HS-5 (cell line): ENCODE measurements at regions not wholly inside any gene's neighbourhood (a gene's known extent, or its start where the extent isn't known, plus 50 kb on each side); places are given as distances from the start of the nearest gene placed in this dataset.

Experiments
- DNase-seq: peaks from one replicate; pipeline ENCODE4 v3.0.0-alpha.2; 2012; ENCODE audit warnings: low read depth

DNA sequence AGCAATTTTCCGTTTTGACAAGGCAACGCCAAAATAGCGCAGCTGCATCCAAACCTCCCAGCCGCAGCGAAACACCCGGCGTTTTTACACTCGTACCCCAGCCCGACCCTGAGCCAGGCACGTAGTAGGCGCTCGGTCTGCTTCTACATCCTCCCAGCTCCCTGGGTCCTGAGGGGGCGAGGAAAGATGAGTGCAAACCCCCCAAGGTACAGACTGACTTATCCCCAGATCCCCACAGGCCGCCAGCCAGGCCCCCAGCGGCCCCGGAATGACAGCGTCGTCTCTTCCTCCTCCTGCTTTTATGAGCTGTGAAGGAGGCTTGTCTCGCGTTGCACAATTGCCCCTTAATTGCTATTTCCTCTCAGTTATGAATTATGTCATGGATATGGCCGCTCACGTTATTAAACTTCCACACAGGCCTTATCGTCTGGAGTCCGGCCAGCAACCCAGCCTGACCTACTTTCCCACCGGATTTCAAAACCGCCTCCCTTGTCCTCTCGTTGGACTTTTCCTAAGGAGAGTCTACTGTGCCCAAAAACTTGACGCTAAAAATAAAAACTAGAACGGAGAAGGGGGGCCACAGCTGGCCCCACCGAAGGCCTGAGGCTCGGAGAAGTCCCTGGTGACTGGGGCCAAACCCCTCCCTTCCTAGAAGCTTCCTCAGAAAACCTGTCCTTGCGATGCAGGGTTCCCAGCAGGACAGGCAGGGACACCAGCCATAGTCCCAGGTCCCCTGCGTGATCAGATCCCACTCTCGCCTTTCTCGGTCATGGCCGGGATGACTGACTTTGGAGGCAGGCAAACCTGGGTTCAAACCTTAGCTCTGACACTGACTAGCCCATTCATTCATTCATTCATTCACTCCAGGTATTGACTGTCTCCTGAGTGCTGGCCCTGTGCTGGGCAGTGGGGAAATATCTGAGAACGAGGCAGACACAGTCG is 130.9 kb upstream of the PTPN1 start:
- peak; percentile 96 for DNase-seq

DNA sequence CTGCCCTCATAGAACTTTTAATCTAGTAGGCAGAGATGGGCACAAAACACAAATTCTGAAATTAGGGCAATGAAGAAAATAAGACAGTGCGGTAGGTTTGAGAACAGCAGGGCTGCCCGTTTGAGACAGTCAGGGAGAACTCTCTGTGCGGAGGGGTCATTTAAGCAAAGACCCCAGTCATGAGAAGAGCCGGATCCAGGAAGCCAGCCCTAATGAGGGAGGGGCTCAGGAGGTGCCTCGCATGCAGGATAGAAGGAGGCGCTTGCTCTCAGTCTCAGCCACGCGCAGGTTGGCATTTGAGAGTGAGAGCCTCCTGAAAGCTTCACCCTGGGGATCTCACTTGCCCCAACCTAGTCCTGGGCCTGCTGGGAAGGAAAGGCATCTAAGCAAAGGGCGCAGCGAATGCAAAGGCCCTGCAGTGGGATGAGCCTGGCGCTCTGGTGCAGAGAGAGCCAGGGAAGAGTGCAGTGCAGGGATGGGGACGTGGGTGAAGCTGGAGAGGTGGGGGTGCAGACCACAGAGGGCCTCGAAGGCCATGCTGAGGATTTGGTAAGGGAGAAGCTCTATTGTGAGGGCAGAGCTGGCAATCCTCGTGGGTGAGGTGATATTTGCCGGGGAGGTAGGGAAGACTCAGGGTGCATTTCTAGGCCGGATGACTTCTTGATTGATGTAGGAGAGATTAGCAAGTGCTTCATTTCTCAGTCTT is 130.0 kb upstream of the PTPN1 start:
- DNase-seq = no peak

DNA sequence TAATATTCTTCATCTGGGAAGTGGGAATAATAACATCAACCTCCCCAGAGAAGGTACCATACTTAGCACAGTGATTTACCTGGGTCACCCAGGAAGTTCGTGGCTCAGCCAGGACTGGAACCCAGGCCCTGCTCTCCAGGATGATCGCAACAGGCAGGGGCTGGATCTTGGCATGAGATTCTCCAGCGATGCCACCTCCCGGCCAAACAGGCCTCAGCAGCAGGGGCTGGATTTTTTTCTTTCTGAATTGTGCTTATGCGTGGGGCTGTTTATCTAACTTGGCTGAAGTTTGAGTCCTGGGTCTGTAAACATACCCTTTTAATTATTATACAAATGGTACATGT is 129.5 kb upstream of the PTPN1 start:
- DNase-seq = no peak

DNA sequence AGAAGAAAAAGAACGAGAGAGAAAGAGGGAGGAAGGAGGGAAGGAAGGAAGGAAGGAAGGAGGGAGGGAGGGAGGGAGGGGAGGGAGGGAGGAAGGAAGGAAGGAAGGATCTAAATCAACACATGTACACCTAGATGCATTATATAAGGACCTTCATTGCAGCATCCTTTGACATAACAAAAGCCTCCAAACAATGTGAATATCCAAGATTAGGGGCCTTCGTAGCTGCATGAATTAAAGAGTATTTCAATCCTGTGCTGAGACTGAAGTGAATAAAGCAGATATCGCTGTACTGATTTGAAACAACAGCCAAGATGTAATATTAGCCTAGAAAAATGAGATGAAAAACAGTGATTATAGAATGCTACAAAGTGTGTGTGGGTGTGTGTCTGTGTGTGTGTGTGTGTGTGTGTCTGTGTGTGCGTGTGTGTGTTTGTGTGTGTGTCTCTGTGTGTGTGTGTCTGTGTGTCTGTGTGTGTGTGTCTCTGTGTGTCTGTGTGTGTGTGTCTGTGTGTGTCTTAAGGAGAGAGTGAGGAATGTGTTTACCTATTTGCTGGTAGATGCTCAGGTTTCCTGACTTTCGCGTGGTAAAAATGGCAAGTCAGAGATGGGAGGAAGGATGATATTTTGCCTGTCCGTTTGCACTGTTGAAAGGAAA is 129.0 kb upstream of the PTPN1 start:
- no peak for DNase-seq

DNA sequence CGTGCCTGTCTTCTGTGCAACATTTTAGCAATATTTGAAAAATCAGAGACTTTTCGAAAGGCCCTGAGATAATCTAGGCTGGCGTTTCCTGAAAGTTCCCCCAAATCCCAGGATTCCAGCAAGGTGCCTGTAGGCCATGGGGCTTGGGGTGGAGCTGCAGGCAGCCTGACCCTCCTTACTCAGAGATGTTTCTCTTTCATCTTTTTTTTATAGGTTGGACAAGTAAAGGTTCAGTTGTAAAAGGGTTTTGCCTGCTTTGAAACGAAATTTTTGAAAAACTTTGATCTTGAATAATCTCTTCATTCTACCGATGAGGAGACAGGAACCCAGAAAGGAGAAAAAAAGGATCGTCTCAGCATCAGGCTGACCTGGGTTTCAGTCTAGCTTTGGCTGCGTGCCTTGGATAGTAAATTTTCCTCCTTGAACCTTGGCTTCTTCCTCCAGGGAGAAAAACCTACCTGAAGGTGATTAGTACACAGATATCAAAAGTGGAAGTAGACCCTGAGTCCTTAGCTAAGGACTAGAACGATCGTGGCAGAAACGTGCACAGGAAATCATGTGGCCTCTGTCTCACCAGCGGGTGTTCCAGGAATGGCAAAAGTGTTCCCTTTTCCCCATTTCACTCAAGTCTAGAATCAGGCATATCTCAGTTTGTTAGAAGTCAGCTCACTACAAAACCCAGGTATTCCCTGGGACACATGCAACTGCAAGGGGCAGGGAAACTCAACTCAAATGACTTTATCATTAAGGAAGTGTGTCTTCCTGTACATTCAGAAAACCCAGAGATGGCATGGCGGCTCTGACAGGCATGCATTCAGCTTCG is 128.2 kb upstream of the PTPN1 start:
- no peak for DNase-seq

DNA sequence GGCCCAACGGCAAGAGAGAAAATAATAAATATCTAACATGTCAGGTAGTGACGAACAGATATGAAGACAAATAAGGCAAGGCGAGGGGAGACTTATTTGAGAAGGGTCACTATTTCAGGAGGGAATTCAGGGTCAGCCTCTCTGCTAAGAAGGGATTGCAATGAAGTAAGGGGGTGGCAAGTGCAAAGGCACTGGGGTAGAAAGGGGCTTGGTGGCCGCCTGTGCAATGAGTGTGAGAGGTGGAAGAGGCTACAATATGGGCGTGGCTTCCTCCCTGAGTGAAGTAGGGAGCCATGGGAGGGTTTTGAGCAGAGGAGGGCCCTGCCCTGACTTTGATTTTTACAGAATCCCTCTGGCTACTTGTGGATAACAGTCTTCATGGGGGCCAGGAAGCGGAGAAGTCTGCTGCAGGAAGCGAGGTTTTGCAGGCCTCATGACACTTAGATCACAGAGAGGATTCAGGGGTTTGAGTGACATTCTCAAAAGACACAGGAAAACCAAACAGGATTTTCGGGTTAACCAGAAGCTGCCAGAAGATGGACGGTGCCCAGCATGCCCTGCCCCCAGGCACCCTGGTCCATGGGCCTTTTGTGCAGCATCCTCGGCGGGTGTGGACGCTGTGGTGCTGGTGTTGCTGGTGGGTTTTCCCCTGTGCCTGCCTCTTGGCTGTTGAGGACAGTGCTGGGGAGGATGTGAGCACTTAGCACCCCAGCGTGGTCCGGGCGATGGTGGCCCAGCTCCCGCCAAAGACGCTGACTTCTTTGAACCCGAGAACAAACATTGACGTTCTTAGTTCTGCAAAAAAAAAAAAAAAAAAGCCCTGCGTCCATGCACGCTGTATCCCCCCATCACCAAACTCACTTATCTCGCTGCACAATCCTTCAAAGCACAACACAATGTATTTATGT is 124.2 kb upstream of the PTPN1 start:
- no peak for DNase-seq

DNA sequence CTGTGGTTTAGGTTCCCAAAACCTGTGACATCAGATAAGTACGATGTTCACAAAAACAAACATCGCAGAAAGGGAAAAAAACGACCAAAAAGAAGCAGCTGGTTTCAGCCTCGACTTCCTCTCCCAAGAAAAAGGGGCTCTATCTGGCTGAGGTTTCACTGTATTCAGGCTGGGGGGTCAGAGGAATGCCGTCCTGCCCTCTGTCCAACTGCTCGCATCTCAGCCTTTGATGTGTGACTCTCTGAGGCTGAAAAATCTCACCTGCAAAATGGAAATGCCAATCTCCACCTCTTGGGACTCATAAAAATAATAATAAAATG is 123.6 kb upstream of the PTPN1 start:
- DNase-seq = no peak

DNA sequence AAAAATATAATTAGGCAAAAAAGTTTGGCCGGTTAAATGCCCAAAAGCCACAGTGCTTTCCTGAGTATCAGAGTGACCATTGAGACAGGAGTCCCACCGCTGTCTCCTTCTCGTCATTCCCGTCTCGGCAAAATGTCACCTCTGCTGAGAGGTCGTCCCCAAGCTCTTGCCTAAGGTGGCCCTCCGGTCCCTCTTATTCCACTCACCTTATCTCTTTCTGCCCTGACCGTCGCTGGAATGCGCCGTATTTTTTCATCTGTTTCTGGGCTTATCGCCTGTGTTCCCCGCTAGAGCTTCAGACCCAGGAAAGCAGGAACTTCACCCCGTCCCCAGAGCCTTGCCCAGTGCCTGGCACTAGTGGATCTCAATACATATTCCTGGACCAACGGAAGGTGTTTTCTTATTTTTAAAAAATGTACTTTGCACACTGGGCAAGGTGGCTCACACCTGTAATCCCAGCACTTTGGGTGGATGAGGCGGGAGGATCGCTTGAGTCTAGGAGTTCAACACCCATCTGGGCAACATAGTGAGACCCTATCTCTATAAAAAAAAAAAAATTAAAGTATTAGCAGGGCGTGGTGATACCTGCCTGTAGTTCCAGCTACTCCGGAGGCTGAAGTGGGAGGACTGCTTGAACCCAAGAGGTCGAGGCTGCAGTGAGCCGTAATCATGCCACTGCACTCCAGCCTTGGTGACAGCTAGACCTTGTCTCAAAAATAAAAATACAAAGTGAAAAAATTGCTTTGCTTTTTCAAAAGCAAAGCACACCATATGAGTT is 122.8 kb upstream of the PTPN1 start:
- no peak for DNase-seq

DNA sequence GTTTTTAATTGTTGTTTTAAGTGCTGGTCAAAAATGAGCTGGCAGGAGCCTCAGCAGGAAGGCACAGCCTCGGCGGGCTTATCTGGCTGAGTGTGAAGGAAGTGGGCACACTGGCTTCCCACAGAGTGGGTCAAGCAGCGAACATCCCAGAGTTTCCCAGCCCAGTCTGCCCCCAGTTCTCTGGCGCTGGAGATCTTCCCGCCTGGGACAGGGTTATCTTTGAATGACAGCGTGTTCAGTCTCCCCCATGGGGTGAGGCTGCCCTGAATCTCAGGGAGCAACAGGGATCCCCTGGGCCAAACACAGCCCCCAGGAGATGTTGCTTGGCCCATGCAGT is 122.2 kb upstream of the PTPN1 start:
- DNase-seq = no peak

DNA sequence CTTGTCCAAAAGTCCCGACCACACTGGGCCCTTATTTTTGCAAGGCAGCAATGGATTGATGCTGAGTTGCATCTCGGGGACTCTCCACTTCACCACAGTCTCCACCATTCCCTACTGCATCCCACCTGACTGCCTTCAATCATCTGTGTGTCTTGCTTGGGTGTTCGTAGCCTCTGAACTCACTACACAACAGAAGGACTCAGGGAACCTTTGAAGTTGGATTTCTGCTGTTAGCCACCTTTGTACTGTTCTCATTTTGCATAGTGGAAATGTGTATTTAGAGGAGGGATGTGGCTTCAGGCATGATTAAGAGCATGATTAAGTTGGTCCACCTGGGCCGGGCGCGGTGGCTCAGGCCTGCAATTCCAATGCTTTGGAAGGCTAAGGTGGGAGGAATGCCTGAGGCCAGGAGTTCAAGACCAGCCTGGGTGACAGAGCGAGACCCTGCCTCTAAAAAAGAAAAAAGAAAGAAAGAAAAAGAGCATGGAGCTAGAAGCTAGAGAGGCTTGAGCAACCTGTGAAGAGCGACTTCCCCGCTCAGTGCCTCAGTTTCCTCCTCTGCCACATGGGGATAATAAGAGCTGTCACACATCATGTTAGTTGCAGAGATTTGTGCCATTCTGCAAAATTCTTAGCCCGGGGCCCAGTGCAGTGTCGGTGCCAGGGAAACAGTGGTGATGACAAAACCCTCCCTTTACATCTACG is 121.3 kb upstream of the PTPN1 start:
- no peak for DNase-seq

DNA sequence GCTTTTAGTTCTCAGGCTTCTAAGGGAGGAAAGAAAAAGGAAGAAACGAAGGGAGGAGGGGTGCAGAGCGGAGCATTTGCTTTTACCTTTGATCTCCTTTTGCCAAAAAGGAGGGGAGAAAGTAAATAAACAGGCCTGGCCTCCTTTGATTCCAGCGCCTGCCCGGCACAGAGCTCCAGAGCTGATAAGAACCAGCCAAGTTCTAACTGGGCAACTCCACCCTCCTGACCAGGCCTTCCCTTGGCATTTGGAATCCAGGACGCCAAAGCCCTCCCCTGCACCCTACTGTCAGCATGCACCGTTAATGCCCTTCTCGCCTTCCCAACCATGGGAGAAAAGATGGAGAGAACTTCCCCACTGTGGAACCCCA is 120.8 kb upstream of the PTPN1 start:
- DNase-seq = no peak

DNA sequence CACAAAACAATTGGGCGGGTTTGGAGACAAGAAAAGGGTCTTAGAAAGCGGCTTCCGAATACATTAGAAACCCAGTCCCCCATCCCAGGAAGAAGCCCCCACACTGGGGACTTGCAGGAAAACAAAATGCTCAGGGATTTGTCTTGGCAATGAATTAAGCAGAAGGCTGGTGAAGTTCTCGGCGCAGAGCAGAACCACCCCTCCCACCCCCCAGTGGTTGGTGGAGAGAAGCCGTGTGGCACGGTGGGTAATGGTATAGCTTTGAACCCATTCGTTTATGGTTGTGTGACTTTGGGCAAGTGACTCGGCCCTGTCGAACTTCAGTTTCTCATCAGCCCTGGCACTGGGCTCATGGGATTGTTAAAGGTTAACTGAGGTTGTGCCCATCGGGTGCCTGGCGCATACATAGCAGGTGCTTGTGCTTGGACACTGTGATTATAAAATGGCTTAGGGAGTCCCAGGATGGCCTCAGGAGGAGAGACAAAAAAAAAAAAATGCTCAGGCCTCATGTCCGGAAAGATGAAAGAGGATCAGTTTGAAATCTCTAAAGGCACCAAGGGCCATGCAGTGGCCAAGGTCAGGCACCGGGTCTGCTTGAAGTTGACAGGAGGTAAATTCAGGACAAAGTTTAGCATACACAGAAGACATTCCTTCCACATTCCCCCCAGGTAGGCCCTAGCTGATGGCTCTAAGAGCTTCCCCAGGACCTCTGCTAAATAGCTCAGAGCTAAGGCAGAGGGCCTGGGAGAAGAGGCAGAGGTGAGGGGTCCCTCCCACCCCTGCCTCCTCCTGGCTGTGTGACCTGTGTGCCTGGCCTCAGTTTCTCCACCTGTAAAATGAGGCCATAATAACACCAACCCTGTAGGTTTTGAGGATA is 120.1 kb upstream of the PTPN1 start:
- no peak for DNase-seq

DNA sequence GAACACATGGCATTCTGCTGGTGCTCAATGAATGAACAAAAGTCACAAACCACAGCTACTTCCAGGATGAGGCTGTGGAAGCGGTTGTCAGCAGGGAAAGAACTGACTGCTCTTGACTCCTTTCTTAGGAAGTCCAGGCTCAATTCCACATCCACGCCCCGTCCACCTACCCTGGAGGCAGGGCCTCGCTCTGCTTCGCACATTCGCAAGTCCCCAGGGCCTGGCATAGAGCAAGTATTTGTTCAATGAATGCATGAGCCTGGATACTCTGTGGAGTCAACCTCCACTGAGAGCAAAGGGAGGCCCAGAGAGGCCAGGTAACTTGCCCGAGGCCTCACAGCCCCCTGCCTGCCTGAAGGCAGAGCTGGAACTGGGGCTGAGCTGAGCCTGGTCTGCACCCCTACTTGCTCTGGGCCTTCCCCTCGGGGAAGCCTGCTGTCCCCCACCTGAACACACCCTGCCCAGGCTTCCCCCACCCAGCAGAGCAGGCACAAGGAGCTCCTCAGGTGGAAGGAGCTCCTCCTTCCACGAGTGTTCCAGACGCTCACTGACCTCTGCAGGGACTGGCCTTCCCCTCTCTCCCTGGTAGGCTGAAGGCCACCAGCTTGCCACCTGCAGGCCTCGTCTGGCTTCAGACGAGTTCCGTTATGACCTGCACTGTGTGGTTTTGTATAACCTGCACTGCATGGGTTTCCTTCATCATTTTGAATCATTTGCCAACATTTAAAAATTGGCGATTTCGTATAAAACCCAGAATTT is 119.3 kb upstream of the PTPN1 start:
- DNase-seq = no peak

DNA sequence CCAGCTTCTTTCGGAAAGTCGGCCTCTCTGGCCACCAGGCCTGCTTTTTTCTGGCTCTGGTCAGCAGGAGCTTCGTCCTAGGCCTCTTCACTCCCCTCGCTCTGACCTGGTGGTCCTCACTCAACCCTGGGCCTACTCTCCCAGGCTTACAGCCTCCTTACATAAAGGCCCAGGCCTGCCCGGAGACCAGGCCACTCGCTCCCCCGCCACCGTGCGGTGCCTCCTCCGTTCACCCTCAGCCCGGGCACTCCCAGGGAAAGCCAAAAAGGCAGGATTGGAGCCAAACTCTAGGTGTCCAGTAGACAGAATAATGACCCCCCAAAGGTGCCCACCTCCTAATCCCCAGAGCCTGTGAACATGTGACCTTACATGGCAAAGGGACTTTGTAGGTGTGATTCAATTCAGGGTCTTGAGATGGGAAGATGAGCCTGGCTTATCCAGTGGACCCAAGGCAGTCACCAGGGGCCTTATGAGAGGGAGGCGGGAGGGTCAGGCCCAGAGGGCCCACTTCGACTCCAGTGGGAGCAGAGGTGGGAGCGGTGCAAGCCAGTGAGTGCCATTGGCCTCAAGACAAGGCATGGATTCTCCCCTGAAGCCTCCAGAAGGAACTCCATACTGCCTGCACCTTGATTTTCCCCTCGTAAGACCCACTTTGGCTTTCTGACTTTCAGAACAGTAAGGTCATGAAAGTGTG is 118.6 kb upstream of the PTPN1 start:
- DNase-seq = no peak

DNA sequence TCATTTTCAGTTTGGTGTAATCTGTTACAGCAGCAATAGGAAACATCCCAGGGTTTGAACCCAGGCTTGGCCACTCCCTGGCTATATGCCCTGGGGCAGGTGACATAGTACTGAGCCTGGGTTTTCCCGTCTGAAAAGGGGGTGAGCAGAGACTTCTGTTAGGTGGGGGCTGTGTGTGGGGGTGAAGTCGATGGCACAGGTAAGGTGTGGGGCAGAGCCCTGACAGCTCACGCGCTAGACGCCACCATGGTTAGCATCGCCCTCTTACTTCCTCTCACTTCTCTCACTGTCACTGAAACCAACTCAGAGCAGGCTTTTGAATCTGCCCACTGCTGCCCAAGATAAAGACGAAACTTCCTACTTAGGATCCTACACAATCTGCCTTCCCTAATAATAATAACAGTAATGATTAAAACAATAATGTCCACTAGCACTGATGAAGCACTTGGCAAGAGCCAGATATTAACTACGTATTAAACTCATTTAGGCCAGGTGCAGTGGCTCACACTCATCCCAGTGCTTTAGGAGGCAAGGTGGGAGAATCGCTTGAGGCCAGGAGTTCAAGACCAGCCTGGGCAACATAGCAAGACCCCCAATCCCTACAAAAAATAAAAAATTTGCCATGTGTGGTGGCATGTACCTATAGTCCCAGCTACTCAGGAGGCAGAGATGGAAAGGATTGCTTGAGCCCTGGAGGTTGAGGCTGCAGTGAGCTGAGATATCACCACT is 117.9 kb upstream of the PTPN1 start:
- no peak for DNase-seq

DNA sequence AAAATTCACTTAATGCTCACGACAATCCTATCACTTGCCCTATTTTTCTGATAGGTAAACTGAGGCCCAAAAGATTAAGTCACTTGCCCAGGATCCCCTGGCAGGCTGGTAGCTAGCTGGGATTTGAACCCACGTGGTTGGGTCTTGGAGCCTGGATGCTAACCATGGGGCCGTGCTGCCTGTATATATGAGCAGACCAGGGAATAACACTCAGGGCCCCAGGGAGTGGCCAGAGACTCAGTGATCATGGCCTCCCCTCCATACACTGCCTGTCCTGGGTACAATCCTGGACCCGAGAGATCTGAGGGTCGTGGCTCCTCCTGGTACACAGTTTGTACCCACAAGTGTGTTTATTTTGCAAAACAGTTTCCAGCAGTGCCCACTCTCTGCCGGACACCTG is 116.9 kb upstream of the PTPN1 start:
- DNase-seq = no peak

DNA sequence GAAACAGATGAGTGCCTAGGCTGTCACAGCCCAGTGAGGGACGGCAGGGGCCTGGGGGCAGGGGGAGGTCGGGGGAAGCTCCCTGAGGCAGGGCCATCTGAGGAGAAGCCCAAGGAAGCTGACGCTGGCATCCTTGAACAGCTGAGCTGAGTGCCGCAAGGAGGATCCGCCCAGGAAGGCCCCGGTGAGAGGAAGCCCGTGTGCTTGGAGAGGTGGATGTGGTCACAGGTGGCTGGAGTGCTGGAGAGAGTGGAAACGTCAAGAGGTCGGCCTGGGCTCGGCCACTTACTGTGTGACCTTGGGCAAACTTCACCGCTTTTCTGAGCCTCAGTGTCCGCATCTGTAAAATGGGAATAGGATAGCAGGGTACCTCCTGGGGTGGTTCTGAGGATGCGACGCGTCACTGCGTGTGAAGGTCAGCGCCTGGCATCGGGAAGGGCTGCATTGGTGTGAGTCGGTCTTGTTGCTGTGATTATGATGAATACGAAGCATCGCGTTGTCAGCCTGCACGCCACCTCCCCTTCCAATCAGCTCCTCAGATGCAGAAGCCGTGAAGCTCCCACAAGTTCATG is 116.1 kb upstream of the PTPN1 start:
- DNase-seq = no peak
